NCI-H2107 (cell line): ENCODE measurements at regions not wholly inside any gene's neighbourhood (a gene's known extent, or its start where the extent isn't known, plus 50 kb on each side); places are given as distances from the start of the nearest gene placed in this dataset.
"Not testable (repeated sequence)": the region's sequence is repeated elsewhere in the genome, so short reads cannot be mapped to it uniquely, and the experiment has no call there.

Source experiments
- DNase-seq: peaks from one replicate; lab custom pipeline; 2025; lab: John Stamatoyannopoulos, UW

DNA sequence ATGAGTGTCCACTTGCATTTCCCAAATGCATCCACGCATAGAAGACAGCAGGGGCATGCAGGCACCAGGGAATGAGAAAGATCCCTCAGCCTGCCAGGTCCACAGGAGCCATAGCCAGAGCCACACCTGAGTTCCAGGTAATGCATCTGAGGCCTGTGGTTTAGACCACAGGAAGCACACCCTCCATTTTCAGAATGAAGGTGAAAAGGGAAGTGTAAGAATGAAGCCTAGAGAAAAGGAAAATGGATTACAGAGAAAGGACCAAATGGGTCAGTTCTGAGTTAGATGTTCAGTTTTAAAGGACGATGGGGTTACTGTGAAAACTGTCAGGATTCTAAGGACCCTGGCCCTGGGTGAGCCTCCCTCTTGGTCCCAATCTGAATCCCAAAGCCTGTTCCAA lies 1283.2 kb downstream of the TMEM121 start:
- DNase-seq: no peak

- DNase-seq: not testable (repeated sequence)
Measured at GRCh38 chr14:106810168-106810567, 1283.8 kb downstream of the TMEM121 start.

- DNase-seq: no peak
Measured at GRCh38 chr14:106811162-106811561, 1284.8 kb downstream of the TMEM121 start.

- no peak for DNase-seq
Measured at GRCh38 chr14:106812788-106813476, 1286.5 kb downstream of the TMEM121 start.

- DNase-seq: no peak
Measured at GRCh38 chr14:106813477-106813823, 1287.1 kb downstream of the TMEM121 start.

DNA sequence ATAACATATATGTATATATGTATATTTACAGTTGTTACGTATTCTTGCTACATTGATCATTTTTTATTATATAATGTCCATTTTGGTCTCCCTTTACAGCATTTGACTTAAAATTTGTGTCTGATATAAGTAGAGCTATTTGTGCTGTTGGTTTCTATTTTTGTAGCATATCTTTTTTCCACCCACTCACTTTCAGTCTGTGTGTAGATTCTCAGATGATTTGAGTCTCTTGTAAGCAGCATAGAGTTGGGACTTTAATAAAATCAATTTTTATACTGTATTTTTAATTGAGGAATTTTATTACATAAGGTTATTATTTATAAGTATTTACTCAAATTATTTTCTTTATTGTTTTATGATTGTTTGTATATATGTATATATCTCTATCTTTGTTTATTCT lies 1293.7 kb downstream of the TMEM121 start:
- no peak for DNase-seq

DNA sequence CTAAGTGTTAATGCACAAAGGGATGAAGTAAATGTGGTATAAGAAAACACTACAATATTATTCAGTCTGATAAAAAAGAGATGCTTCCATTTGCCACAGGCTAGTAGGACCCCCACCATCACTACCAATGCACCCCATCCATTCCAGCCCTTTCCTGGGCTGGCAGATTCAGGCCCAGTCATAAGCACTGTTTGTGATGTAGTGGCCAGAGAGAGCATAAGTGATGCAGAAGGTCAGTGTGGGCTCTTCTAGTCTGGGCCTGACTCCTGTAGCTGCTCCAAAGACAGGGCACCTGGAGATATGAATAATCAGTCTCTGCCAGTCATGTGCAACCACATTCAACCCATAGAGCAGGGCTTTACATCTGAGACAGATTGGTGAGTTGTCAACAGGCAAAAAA lies 1294.7 kb downstream of the TMEM121 start:
- DNase-seq: no peak

DNA sequence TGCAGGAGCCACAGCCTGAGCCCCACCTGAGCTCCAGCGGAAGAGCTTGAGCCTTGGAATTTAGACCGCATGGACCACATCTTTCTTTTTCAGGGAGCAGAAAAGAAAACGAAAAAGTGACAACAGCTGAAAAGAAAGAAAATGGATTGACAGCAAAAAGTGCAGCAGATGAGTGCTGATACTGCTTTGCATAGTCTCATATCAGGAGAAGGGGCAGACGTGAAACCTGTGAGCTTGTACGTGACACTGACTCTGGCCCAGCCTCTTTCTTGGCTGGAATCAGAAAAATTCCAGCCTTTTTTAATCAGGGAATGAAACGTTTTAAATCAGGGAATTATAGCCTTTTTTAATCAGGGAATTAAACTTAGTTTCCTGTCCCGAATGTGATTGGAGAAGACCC lies 1296.5 kb downstream of the TMEM121 start:
- no peak for DNase-seq

DNA sequence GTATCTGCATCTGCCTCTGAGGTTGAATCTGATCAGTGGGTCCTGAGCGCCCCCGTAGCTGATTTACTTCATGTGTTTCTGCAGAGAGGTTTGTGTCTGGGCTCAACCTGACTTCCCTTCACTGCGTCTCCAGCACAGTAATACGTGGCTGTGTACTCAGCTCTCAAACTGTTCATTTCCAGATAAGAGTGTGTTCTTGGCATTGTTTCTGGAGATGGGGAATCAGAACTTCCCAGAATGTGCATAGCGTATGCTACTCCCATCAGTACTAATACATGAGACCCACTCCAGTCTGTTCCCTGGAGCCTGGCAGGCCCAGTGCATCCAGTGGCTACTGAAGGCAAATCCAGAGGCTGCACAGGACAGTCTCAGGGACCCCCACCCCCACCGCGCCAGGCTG lies 1297.2 kb downstream of the TMEM121 start:
- DNase-seq: no peak

- no peak for DNase-seq
Measured at GRCh38 chr14:106826833-106827369, 1300.5 kb downstream of the TMEM121 start.

- DNase-seq: no peak
Measured at GRCh38 chr14:106831322-106831720, 1304.9 kb downstream of the TMEM121 start.

- peak; percentile 25 for DNase-seq
Measured at GRCh38 chr14:106837870-106838269, 1311.5 kb downstream of the TMEM121 start.

- DNase-seq: no peak
Measured at GRCh38 chr14:106838991-106839769, 1312.8 kb downstream of the TMEM121 start.

DNA sequence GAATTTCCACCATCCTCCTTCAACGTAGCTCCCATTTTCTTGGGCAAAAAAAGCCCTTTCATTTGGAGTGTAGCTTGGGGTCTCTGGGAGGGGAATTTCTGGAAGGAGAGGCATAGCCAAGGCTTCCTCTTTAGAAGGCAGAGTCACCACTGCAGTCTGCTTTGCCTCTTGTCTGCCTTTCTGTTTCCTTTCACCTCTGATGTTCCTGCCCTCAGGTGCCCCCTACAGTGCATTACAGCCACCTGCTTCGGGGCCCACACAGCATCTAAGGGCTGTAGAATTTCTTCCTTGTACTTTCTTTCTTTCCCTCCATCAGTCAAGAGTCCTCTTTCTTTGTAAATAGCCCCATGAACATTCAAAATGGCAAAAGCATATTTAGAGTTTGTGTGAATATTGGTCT lies 1313.9 kb downstream of the TMEM121 start:
- DNase-seq: no peak

- DNase-seq: no peak
Measured at GRCh38 chr14:106840991-106841390, 1314.6 kb downstream of the TMEM121 start.

DNA sequence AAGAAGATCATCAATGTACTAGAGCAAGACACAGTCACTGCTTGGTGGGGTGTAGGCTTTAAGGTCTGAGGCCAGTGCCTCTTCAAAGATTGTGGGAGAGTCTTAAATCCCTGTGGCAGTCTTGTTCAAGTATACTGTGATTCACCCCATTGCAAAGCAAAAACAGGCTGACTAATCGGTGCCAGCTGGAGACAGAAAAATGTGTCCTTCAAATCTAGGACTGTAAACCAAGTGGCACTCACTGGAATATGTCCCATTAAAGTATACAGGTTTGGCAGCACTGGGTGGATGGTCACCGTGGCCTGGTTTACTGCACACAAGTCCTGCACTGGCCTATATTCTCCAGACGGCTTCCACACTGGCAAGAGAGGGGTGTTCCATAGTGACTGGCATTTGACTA lies 1315.3 kb downstream of the TMEM121 start:
- DNase-seq: no peak

- no peak for DNase-seq
Measured at GRCh38 chr14:106842687-106843086, 1316.3 kb downstream of the TMEM121 start.

GRCh38 chr14:106843386-106843785 lies 1317.0 kb downstream of the TMEM121 start:
- DNase-seq: no peak

DNA sequence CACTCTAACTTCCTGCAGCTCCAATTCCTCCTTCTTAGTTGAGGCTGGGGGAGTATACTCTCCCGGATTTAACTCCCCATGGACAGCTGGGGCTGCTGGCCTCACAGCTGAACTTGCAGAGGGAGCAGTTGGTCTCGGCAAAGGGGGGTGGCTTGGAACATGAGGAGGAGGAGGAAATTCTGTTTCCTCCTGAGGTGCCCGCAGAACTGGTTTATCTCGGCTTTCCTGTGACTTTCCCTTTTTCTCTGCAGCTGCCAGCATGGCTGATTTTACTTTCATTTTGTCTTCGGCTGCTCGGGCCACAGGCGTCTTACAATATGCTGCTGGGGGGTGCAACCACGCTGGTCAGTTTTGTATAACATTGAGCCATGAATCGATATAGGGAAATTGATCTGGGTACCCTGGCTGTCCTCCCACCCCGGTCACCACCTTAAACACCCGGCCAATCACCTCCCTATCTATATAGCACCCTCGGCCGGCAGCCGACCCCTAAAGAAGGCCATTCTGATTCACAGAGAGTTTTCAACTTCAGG lies 1317.6 kb downstream of the TMEM121 start:
- DNase-seq: peak; percentile 43

- peak; percentile 60 for DNase-seq
Measured at GRCh38 chr14:106844608-106845285, 1318.4 kb downstream of the TMEM121 start.

DNA sequence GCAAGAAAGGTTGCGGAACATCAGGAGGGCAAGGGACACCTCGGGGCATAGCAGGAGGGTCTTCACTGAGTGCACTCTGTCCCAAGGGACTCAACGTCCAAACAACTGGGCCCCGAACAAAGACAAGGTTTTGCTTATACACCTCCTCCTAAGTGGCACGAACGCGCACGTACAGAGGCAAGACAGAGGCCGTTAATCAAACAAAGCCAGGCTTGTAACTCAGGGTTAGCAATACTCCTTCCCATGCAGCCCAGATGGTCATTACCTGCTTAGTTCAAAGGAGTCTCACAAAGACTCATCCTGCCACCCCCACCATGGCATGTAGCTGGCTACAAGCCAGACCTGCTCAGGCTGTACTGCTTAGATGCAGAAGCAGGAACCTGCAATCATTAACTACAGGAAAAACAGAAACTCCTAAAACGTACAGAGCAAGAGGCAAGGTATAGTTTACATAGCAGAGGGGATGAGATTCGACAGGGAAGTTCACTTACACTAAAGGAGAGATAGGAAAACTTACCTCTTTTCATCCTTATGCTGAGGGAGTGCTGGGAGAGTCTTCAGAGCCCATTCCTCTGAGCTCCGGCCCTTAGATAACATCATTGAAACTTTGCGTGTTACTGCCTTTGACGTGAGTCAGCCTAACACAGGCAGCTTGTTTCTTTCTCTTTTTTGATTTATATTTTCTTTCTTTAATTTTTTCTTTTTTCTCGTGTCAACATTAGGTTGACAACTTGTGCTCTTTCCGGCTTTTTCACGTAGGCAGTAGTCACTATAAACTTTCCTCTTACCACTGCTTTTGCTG lies 1319.1 kb downstream of the TMEM121 start:
- peak; percentile 63 for DNase-seq

DNA sequence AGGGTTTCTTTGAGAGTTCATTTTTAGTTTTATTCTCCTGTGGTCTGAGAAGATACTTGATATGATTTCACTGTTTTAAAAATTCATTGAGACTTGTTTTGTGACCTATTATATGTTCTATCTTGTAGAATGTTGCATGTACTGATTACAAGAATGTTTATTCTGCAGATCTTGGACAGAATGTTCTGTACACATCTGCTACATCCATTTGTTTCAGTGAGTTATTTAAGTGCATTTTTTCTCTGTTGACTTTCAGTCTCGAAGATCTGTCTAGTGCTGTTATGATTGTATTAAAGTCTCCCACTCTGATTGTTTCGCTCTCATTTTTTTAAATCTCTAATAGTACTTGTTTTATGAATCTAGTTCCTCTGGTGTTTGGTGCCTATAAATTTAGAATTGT lies 1319.8 kb downstream of the TMEM121 start:
- no peak for DNase-seq
